Liver (tissue), 8 donors: ENCODE measurements at regions not wholly inside any gene's neighbourhood (a gene's known extent, or its start where the extent isn't known, plus 50 kb on each side); places are given as distances from the start of the nearest gene placed in this dataset.

Experiments
- DNase-seq: peaks from one replicate; pipeline ENCODE4 v3.0.0-alpha.2; 2017; ENCODE audit warnings: low spot score
- H3K27ac ChIP-seq, 2 donors: one replicate each; pipeline ENCODE4 v1.7.0; 2013; ENCODE audit warnings: inconsistent platforms in 2 of 2, low read length in 2 of 2, control low read depth in 1 of 2, low read depth in 1 of 2, mild to moderate bottlenecking in 1 of 2
- H3K27me3 ChIP-seq, 4 donors: one replicate each; pipeline versions ENCODE4 v1.6.1 to v1.7.0; 2013; ENCODE audit warnings: low read length in 3 of 4, inconsistent platforms in 1 of 4, mild to moderate bottlenecking in 1 of 4, moderate library complexity in 1 of 4; ENCODE audit not compliant: control insufficient read depth in 4 of 4, insufficient read depth in 4 of 4
- H3K36me3 ChIP-seq, 4 donors: one replicate each; pipeline versions ENCODE4 v1.6.1 to v1.7.0; 2013; ENCODE audit warnings: low read length in 3 of 4, mild to moderate bottlenecking in 3 of 4, low read depth in 1 of 4, moderate library complexity in 1 of 4; ENCODE audit not compliant: control insufficient read depth in 4 of 4, insufficient read depth in 3 of 4
- H3K4me1 ChIP-seq, 4 donors: one replicate each; pipeline versions ENCODE4 v1.6.1 to v1.7.0; 2013; ENCODE audit warnings: low read length in 3 of 4, mild to moderate bottlenecking in 3 of 4, moderate library complexity in 1 of 4; ENCODE audit not compliant: control insufficient read depth in 4 of 4, insufficient read depth in 4 of 4
- H3K4me3 ChIP-seq, 3 donors: one replicate each; pipeline versions ENCODE4 v1.6.1 to v1.7.0; 2013; ENCODE audit warnings: low read length in 3 of 3, control low read depth in 1 of 3, low read depth in 1 of 3, mild to moderate bottlenecking in 1 of 3
- H3K9ac ChIP-seq, 2 donors: one replicate each; pipeline ENCODE4 v1.7.0; 2013; ENCODE audit warnings: low read length in 2 of 2, mild to moderate bottlenecking in 2 of 2, moderate library complexity in 2 of 2, control low read depth in 1 of 2, low read depth in 1 of 2
- H3K9me3 ChIP-seq, 4 donors: one replicate each; pipeline versions ENCODE4 v1.6.1 to v1.7.0; 2013; ENCODE audit warnings: low read length in 3 of 4; ENCODE audit not compliant: control insufficient read depth in 4 of 4
- ATF3 ChIP-seq: IDR thresholded peaks from 2 replicates; pipeline ENCODE4 v1.6.1; 2016; ENCODE audit warnings: antibody characterized with exemption
- CTCF ChIP-seq: fragments of 150-350 bp; IDR thresholded peaks from 2 replicates; pipeline ENCODE4 v1.5.1; 2017; ENCODE audit warnings: improper control_type of control experiment, low read depth, low read length; ENCODE audit not compliant: missing input control
- EGR1 ChIP-seq, 2 donors: IDR thresholded peaks; 2 replicates each; pipeline ENCODE4 v1.6.1; 2016 to 2018; ENCODE audit warnings: antibody characterized with exemption in 2 of 2, low read depth in 2 of 2
- FOXA1 ChIP-seq: IDR thresholded peaks from 2 replicates; pipeline ENCODE4 v1.6.1; 2016; ENCODE audit warnings: antibody characterized with exemption
- FOXA2 ChIP-seq: IDR thresholded peaks from 2 replicates; pipeline ENCODE4 v1.6.1; 2016; ENCODE audit warnings: antibody characterized with exemption
- HNF4G ChIP-seq: IDR thresholded peaks from 2 replicates; pipeline ENCODE4 v1.6.1; 2016; ENCODE audit warnings: antibody characterized with exemption
- JUND ChIP-seq, 2 donors: IDR thresholded peaks; 2 replicates each; pipeline ENCODE4 v1.6.1; 2016; ENCODE audit warnings: antibody characterized with exemption in 2 of 2
- MAX ChIP-seq: IDR thresholded peaks from 2 replicates; pipeline ENCODE4 v1.6.1; 2016; ENCODE audit warnings: antibody characterized with exemption
- RAD21 ChIP-seq, 2 donors: IDR thresholded peaks; 2 replicates each; pipeline ENCODE4 v1.6.1; 2016; ENCODE audit warnings: antibody characterized with exemption in 2 of 2, mild to moderate bottlenecking in 2 of 2
- SP1 ChIP-seq: IDR thresholded peaks from 2 replicates; pipeline ENCODE4 v1.6.1; 2018; ENCODE audit warnings: antibody characterized with exemption, mild to moderate bottlenecking
- TAF1 ChIP-seq: conservative IDR thresholded peaks from 2 replicates; pipeline ENCODE4 v1.6.1; 2016; ENCODE audit warnings: antibody characterized with exemption, mild to moderate bottlenecking
- YY1 ChIP-seq: IDR thresholded peaks from 2 replicates; pipeline ENCODE4 v1.6.1; 2016; ENCODE audit warnings: antibody characterized with exemption, mild to moderate bottlenecking
- ZBTB33 ChIP-seq: IDR thresholded peaks from 2 replicates; pipeline ENCODE4 v1.6.1; 2016; ENCODE audit warnings: antibody characterized with exemption
- WGBS: extraction: QIAGEN DNeasy Blood & Tissue Kit; methylation state at CpG from one replicate; pipeline ENCODE4 v1.1.7; 2013; 5-methylcytosine and 5-hydroxymethylcytosine counted together
- donor health status: healthy.
- donor health status: healthy.
- donor health status: healthy.
- donor health status: healthy.
- donor health status: healthy.

- TF ChIP-seq JUND (IDR thresholded peaks at IDR 0.05) (no peak), FOXA1 (no peak), HNF4G (no peak), EGR1 (IDR thresholded peaks at IDR 0.05; ENCODE audit: low read depth in 2 of 2) (no peak), YY1 (no peak), TAF1 (no peak)
- Histone ChIP-seq H3K9ac (no peak overlapping the region), H3K36me3 (no peaks in the 10 kb centered on the region), H3K9me3 (peaks cover 0 to 12% (median 5%) of the 10 kb centered on the region in 4 donors), H3K27ac (no peak overlapping the region), H3K4me1 (no peaks in the 10 kb centered on the region), H3K27me3 (no peaks in the 10 kb centered on the region), H3K4me3 (no peak overlapping the region)
- no peak for DNase-seq
- WGBS: 72% methylated on average over 5 of the region's 5 CpGs
Observed at GRCh38 chr9:78397454-78397853, 100.5 kb downstream of the PSAT1 start.

GRCh38 chr9:78399153-78399552 lies 102.2 kb downstream of the PSAT1 start:
- TF ChIP-seq FOXA1: no peak
- no peak for TF ChIP-seq TAF1
- no peak for TF ChIP-seq RAD21 (IDR thresholded peaks at IDR 0.05)
- no peak for TF ChIP-seq ZBTB33
- no peak for TF ChIP-seq SP1
- no peak for TF ChIP-seq ATF3
- no peak for TF ChIP-seq CTCF
- TF ChIP-seq FOXA2: no peak
- TF ChIP-seq MAX: no peak
- TF ChIP-seq JUND (IDR thresholded peaks at IDR 0.05): no peak
- Histone ChIP-seq H3K36me3 (no peaks in the 10 kb centered on the region), H3K9me3 (peaks cover 0 to 11% (median 5%) of the 10 kb centered on the region in 4 donors), H3K27me3 (no peaks in the 10 kb centered on the region), H3K27ac (no peak overlapping the region), H3K4me3 (no peak overlapping the region), H3K9ac (no peak overlapping the region), H3K4me1 (no peaks in the 10 kb centered on the region)
- DNase-seq: no peak

GRCh38 chr9:78400496-78400895 lies 103.6 kb downstream of the PSAT1 start:
- Histone ChIP-seq H3K27me3 (no peaks in the 10 kb centered on the region), H3K9ac (no peak overlapping the region), H3K9me3 (no peaks in the 10 kb centered on the region), H3K4me3 (no peak overlapping the region), H3K36me3 (no peaks in the 10 kb centered on the region), H3K4me1 (no peaks in the 10 kb centered on the region), H3K27ac (no peak overlapping the region)
- DNase-seq: no peak
- no peak for TF ChIP-seq RAD21 (IDR thresholded peaks at IDR 0.05)
